Activated CD8-positive, alpha-beta memory T cell treated with anti-CD3 and anti-CD28 coated beads for 36 hours (primary cell): ENCODE measurements at regions not wholly inside any gene's neighbourhood (a gene's known extent, or its start where the extent isn't known, plus 50 kb on each side); places are given as distances from the start of the nearest gene placed in this dataset.

Source experiments
- CTCF ChIA-PET: fragments of 350-600 bp; sonication (Branson Sonifier 250); formaldehyde crosslinking; loops from one replicate; lab custom pipeline; 2021; ENCODE audit warnings: antibody characterized with exemption; lab: Charles Lee
- POLR2A ChIA-PET: fragments of 350-600 bp; sonication (Branson Sonifier 250); formaldehyde crosslinking; loops from one replicate; lab custom pipeline; 2021; ENCODE audit warnings: antibody characterized with exemption; lab: Charles Lee

DNA sequence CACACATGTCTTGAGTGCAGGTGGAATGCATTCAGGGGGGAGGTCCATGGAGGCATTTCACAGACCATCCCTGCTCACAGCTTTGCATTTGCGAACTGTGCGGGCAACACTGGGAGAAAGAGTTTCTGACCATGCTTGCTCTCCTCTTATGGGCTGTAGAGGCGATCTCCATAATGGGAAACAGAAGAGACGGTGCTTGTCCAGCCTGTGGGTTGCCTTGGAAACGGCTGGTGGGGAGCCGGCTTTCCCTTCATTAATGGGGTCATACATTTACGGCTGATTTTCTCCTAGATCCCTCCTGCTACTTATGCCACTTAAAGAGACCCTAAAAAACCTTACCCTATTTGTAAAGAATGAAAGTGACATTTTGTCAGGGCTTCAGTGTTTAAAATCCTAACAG, 147.4 kb downstream of the SOX11 start:
- ChIA-PET POLR2A (no interaction called here), CTCF (no interaction called here)

DNA sequence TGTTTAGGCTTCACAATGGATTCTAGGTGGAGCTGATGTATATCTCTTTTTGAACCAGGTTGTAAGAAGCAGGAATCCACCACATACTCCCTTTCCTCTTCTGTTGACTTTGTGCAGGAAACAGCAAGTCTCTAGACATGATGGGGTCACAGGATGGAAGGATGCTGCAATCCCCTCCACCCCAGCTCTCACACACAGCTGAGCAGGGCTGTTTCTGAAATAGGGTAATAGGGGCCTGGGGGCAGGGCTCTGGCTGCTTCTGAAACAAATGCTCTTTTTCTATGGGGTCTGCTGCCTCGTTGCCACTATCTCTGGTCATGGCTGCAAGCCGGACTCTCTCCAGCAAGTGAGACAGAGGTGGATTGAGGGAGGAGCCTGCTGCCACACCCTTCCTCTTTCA, 148.9 kb downstream of the SOX11 start:
- ChIA-PET CTCF (no interaction called here), POLR2A (no interaction called here)

DNA sequence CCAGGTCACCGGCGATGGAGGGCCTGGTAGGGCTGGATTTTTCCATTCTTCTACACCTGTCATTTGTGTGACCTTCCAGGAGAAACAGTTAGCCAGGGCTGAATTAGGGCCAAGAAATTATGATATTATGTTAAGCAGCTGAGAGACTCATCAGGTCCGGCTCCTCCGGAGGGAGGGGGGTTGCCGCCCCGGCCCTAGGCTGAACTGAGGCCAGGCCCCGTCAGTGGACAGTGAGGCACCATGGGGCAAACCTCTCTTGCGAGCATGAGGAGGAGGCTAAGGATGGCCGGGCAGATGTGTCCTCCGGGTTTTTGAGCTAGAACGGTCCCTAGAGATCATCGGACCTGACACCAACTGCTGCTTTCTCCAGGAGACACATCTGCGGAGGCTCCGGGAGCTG, 150.1 kb downstream of the SOX11 start:
- POLR2A ChIA-PET: no interaction called here
- CTCF ChIA-PET: no interaction called here

DNA sequence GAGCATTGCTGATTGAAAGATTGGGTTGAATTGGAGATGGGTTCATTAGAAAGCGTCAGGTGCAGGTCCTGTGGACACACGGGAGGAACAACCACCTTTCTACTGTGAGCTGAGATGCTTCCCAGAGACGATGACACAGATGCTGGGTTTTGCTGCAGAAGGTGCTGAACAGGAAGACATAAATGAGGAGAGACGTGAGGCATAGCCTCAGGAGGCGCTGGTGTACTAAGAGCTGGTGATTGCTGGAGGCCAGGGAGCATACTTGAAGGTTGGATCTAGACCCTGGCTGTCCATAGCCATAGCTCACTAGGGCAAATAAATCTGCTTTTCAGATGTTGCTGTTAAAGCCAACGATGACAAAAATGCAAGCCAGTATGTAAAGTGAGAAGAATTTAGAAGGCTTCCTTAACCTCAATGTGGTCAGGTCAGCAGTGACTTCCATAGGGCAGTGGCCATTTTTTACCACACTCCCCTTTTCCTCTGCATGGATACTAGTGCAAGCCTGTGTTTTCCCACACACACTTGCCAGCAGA, 153.7 kb downstream of the SOX11 start:
- ChIA-PET POLR2A (no interaction called here), CTCF (no interaction called here)

DNA sequence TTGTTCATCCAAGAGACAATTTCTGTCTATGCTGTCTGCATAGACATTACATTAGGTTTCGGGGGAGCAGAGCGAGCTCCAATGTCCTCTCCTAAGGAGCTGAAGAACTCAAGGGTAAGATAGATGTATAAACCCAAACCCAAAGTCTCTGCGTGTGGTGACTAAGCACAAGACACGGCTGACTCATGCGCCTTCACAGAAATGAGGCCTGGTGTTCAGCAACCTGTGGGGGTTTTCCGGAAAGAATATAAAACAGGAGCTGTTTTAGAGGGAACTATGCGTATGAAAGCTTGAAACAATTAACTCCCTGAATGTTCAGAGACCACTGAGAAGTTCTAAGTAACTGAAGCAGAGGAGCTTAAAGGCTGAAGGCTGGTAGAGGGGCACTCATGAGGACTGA, 154.7 kb downstream of the SOX11 start:
- CTCF ChIA-PET: no interaction called here
- POLR2A ChIA-PET: no interaction called here

DNA sequence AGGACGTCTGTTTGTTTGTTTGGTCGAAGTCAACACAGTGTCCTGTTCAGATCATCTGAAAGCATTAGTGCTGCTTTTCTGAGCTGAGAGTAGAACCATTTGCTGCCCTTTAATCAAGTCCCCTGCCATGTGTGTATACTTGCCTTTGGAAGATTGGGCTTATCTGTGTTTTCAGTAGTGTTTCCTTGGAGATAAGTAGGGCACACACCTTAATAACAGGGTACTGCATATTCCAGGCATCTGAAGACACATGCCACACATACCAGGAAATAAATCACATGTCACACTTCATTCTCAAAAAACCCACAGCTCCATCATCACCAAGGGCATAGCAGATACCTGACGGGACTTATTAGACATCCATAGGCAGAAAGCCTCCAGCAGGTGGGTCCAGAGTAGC, 157.4 kb downstream of the SOX11 start:
- ChIA-PET CTCF (no interaction called here), POLR2A (no interaction called here)

DNA sequence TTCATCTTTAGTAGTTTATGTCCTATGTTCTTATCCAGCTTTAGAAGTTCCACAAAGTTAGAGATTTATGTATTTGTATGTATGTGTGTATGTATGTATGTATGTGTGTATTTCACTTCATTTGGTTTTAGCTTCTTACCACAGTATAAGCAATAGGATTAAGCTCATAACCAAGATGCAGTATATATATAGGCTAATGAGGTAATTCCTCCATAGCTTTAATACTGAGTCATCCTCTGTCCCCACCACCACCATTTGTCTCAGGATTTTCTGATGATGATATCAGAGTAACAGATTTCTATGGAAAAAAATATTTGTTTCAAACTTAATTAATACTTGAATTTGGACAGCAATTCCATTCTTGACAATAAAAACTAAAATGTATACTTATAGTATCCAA, 159.2 kb downstream of the SOX11 start:
- ChIA-PET POLR2A (no interaction called here), CTCF (no interaction called here)

DNA sequence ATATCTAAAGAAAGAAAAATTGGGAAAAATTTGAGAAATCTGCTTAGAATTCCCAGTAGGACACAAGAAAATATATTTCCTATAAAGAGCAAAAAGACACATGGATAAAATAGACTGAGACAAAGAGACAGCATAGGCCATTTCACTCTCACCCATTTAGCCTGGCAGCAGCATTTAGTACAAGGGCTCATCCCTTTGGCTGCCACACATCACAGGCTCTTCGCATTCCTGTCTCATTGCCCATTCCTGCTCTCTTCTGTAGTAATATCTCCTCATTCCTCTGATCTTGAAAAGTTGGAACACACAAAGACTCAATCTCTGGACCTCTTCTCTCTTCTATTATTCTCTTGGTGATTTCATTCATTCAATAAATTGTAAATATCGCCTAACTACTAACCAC, 162.6 kb downstream of the SOX11 start:
- ChIA-PET CTCF (no interaction called here), POLR2A (no interaction called here)

DNA sequence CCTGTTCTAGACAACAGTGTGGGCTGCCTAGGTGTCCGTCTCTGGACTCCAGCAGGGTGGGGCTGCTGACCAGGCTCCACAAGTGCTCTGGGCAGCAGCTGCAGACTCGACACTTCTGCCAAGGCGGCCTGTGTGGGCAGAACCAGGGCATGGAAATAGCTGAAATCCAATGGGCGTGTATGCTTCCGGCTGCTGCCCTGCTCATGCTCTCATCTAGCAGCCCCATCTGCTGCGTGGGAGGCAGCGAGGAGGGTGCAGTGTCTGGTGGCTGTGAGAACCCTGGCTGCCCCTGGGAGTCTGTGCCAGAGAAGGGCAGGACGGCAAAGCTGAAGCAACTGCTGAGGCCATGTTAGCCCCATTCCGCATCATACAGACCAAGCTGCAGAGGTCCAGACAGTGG, 174.9 kb downstream of the SOX11 start:
- ChIA-PET POLR2A (no interaction called here), CTCF (no interaction called here)

DNA sequence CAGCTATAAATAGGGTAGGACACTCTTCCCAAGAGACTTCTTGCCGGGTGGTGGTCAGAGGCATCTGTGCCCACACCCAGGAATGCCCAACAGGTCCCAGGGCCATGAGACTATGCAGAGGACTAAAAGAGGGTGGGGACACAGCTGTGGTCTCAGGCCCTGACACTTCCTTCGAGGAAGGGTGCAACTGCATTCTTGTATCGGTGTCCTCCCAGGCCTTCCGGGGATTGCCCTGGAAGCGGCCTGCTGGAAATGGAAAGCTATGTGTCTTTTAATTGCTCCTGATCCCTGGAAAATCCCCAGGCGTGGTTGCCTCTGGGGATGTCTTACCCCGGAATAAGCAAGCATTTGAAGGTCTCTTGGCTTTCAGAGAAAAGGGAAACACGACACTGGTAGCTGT, 176.7 kb downstream of the SOX11 start:
- CTCF ChIA-PET: no interaction called here

DNA sequence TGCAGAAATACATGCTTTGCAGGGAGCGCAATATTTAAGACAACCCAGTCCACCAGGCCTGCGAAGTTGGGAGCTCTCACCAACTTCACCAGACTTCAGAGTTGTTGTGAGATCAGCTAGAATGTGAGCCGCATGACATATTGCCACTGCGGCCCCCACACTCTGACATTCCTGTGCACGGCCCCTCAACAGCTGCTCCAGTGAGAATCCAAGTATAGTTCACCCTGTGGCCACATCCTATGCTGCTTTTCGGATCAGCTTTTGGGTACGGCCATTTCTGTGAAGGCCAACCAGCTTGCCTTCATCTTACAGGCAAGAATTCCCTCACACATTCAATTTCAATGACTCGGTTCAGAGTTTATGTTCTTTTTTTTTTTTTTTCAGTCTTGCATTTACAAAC, 177.8 kb downstream of the SOX11 start:
- POLR2A ChIA-PET: no interaction called here
- CTCF ChIA-PET: no interaction called here

More for the DNA sequence above, 176.7 kb downstream of the SOX11 start:
- POLR2A ChIA-PET: no interaction called here

DNA sequence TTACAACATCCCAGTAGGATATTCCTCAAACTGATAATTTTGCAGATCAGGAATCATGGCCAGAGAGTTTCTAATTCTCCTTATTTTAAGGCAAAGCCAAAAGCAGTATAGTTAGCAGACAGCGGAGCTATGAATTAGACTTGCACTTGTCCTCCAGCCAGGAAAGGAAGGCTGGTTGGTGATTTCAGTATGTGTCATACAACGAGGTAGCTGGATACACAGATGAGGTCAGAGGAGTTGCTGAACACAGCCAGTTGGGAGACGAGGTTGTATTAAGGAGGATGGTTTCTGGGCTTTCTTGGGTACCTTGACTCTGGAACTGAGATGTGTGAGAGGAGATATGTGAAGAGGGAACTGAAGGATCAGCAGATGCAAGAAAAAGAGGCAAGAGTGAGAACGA, 185.2 kb downstream of the SOX11 start:
- CTCF ChIA-PET: no interaction called here
- POLR2A ChIA-PET: no interaction called here

DNA sequence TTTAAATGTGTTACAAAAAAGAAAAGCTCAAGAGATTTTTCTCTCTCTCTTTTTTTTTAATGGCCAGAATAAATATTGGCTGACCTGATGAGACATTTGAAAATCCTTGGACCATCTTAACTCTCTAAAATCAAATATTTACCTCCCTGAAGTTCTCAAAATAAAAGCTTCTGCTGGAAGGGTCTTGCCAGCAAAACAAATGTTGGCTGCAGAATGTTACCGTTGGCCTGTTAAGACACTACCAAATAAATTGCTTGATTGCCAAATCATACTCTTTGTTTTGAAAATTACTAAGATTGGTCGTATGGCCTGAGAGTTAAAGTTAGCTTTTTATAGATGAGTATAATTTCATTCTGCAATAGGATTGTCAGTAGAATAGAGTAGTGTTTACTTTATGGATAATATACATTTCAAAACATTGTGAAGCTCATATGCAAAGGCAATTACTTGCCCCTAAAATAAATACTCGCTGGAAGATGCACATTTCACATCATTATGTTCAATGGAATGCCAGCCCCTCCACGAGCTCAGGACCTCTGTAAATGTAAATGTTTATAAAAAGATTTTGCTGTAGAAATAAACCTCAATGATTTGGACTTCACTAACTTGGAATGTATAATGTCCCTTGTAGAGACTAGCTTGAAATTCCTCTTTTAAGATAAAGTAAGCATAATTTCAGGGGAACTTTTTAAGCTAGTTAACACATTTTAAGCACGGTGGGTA, 193.4 kb downstream of the SOX11 start:
- ChIA-PET CTCF (no interaction called here), POLR2A (no interaction called here)

DNA sequence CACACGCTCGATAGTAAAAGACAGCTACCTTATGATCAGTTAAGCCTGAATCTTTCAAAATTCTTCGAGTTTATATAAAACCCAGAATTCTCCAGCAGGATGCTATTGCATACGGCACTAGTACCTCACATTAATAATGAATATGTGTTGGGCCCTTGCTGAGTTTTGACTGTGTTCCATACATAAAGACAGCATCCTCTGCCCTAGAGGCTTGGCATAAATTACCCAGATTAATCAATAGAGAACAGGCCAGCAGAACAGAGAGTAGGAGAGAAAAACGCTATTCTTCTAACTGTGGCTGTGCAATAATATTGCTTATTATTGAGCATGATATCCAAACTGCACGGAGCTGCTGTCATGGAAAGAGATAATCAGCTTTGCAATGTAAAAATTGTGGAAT, 194.3 kb downstream of the SOX11 start:
- ChIA-PET POLR2A (no interaction called here), CTCF (no interaction called here)

DNA sequence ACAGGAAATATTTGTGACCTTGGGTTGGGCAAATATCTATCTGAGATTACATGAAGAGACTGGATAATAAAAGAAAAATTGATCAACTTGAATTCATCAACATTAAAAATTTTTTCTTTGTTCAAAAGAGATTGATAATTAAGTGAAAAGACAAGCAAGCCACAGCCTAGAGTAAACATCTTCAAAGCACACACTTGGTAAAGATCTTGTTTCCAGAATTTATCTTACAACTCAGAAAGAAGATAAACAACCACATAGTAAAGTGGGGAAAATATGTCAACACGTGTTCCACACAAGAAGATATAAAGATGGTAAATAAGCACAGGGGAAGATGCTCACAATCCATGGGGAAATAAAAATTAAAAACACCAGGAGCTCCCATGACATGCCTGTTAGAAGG, 195.9 kb downstream of the SOX11 start:
- POLR2A ChIA-PET: no interaction called here
- CTCF ChIA-PET: no interaction called here

DNA sequence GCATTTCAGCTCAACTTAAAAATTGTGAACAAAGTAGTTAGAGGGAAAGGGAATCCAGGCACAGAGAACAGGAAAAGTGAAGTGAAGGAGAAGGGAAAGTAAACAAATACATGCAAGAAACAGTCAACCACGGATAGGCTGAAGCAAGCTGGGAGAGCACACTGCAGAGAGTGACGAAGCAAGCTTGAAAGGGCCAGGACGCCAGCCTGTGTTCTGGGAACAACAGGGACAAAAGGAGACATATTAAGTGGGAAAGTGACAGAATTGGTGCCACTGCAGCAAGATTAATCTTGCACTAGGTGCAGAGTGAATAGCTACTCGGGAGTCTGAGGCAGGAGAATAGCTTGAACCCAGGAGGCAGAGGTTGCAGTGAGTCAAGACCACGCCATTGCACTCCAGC, 197.3 kb downstream of the SOX11 start:
- ChIA-PET CTCF (no interaction called here), POLR2A (no interaction called here)

DNA sequence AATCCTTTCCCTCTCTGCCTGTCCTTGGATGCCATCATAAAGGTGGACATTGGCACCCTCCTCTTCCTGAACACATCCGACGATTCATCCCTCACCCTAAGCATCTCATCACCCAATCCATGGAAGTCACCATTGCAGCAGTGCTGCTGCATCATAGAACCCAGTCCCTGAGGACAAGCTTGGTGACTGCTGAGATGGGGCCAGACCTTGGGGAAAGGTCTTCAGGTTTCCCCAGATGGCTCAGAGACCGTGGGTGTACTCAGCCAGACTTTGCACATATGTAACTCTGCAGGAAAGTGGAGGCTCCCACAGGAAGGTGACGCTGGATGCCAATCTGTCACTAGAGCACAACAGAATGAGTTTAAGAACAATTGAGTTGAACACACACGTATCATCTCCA, 202.2 kb downstream of the SOX11 start:
- CTCF ChIA-PET: no interaction called here
- POLR2A ChIA-PET: no interaction called here

DNA sequence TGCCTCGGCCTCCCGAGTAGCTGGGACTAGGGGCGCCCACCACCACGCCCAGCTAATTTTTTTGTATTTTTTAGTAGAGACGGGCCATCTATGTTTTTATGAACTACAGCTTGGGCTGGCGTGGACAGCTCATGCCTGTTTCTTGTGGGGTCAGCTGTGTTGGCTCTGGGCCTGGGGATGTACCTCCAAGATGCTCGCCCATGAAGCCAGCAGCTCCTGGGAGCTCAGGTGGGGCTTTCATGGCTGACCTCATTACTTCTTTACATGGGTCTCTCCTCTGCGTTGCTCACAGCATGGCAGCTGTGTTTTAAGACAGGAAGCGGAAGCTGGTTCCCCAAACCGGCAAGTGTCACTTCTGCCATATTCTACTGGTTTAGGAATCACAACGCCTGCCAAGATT, 203.1 kb downstream of the SOX11 start:
- CTCF ChIA-PET: no interaction called here
- POLR2A ChIA-PET: no interaction called here

DNA sequence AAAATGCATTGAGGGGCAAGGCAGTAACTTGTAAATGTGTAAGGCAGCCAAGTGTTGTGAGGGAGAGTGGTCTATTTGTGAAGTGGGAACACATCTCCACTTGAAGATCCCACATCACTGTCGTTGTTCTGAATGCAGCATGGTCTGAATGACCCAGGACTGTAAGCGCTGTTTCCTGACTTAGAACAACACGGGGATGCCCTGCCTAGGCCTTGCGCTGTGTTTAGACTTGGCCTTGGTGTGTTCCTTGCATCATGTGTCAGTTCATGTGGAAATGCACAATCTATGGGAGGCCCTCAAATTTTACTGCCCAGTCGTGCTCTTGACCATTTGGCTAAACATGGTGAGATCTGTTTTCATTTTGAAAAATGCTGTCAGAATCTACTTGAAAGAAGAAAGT, 205.1 kb downstream of the SOX11 start:
- CTCF ChIA-PET: no interaction called here

DNA sequence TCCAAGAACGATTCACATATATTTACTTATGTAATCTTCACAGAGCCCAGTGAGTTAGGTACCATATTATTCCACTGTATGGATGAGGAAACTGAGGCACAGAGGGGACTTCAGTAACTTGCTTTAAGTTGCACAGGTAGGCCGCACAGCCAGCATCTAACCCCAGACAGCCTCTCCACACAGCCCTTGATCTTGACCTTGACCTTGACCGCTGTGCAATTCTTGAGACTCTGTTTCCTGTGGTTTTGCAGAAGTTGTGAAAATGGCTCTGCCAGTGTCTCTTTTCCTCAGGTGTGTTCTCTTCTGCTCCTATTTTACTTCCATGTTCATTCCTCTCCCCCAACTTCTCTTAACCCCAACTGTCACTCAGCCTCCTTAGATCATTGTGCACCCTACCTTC, 206.5 kb downstream of the SOX11 start:
- POLR2A ChIA-PET: no interaction called here
- CTCF ChIA-PET: no interaction called here

More for the DNA sequence above, 205.1 kb downstream of the SOX11 start:
- POLR2A ChIA-PET: no interaction called here

DNA sequence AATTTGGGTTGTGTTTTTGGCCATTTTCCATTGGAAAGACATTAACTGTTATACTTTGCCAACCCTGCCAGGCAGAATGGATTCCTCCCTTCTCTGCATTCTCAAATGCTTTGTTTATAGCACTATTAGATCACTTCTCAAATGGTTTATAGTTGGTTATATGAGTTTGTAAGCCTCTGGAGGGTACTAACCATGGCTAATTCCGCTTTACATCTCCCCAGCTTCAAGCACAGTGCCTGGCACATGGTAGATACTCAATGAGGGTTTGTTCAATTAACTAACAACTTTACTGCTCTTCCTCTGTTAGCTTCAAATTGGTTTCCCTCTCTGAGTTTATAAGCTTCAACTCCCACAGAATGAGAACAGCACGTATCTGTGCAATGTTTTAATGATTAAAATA, 213.5 kb downstream of the SOX11 start:
- ChIA-PET POLR2A (no interaction called here), CTCF (no interaction called here)

DNA sequence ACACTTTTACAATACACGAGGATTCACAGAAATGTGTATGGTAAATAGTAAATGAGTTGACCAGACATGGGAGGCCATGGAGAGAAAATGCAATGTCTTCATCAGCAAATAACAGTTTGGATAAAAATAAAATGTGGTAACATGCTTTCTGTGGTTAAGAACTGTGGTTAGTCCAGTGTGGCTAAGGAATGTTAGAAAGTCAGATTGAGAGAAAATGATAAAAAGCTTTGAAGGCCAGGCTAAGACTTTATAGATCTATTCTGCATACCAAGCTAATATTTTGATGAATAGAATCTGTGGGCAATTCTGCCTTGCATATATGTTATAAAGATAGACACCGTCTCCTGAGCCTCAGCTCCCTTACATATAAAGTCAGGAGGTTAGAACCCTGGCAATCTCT, 215.9 kb downstream of the SOX11 start:
- ChIA-PET CTCF (no interaction called here), POLR2A (no interaction called here)
